Stimulated activated naive B cell treated with anti-CD40 and anti-IgM and Interleukin-4, amounts not matched to agents 10 μg/mL and 1 μg/mL and 100 μg/mL, for 72 hours (primary cell): ENCODE measurements at regions not wholly inside any gene's neighbourhood (a gene's known extent, or its start where the extent isn't known, plus 50 kb on each side); places are given as distances from the start of the nearest gene placed in this dataset.

Experiments used
- ATAC-seq, 2 donors: fragments of 150-1000 bp; cut with Tn5 transposase; replicated peaks; 2 replicates each; pipeline ENCODE4 v1.10.0; 2021; ENCODE audit warnings: moderate library complexity in 1 of 2
- DNase-seq: peaks from one replicate; pipeline ENCODE4 v3.0.0; 2021
- H3K27ac Mint-ChIP-seq: one replicate; pipeline ENCODE4 v1.8.0; 2022; ENCODE audit warnings: mild to moderate bottlenecking, mixed read lengths
- H3K27me3 Mint-ChIP-seq, 2 donors: one replicate each; pipeline ENCODE4 v1.8.0; 2022; ENCODE audit warnings: mixed read lengths in 2 of 2
- H3K36me3 Mint-ChIP-seq, 2 donors: one replicate each; pipeline ENCODE4 v1.8.0; 2022; ENCODE audit warnings: mixed read lengths in 2 of 2, mild to moderate bottlenecking in 1 of 2
- H3K4me1 Mint-ChIP-seq, 2 donors: one replicate each; pipeline ENCODE4 v1.8.0; 2022; ENCODE audit warnings: mixed read lengths in 2 of 2, mild to moderate bottlenecking in 1 of 2
- H3K4me3 Mint-ChIP-seq, 2 donors: one replicate each; pipeline ENCODE4 v1.8.0; 2022; ENCODE audit warnings: mild to moderate bottlenecking in 2 of 2, mixed read lengths in 2 of 2, moderate library complexity in 1 of 2
- H3K9me3 Mint-ChIP-seq, 2 donors: one replicate each; pipeline ENCODE4 v1.8.0; 2022; ENCODE audit warnings: mixed read lengths in 2 of 2, mild to moderate bottlenecking in 1 of 2

DNA sequence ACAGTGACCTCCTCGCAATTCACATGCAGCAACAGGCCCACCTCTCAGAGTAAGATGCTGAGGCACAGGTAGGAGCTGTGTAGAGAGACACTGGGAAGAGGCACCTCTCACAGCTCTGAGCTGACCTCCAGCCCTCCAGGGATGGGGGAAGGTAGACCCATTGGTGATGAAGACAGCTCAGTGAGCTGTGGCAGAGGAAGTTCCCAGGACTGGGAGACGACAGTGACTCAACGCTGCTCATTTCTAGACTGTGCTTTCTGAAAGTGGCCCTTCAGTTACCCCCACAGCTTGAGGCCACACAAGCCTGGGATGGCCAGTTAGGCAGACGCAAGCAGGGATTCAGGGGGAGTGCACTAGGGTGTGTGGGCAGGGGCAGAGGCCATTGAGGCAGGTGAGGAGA, 2073.2 kb downstream of the TP53TG3F start:
- Mint-ChIP-seq H3K36me3 (no peaks in the 10 kb centered on the region), H3K4me3 (no peak overlapping the region), H3K27me3 (no peaks in the 10 kb centered on the region), H3K9me3 (peaks cover 10 to 15% of the 10 kb centered on the region in 2 donors), H3K4me1 (no peaks in the 10 kb centered on the region), H3K27ac (no peak overlapping the region)
- no peak for DNase-seq
- ATAC-seq = no peak

DNA sequence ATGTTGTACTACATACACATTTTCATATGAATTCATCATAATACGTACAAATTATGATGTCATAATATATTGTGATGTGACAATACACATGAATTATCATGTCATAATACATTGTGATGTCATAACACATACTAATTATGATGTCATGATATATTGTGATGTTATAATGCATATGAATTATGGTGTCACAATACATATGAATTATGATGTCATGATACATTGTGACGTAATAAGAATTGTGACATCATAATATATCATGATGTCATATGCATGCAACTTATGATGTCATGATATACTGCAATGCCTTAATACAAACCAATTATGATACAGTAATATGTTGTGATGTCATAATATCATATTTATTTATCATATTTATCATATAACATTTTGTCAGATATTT, 2074.3 kb downstream of the TP53TG3F start:
- Mint-ChIP-seq H3K9me3 (peaks cover 8 to 14% of the 10 kb centered on the region in 2 donors), H3K27ac (no peak overlapping the region), H3K4me1 (no peaks in the 10 kb centered on the region), H3K27me3 (no peaks in the 10 kb centered on the region), H3K4me3 (no peak overlapping the region), H3K36me3 (no peaks in the 10 kb centered on the region)
- ATAC-seq = no peak
- DNase-seq = no peak

DNA sequence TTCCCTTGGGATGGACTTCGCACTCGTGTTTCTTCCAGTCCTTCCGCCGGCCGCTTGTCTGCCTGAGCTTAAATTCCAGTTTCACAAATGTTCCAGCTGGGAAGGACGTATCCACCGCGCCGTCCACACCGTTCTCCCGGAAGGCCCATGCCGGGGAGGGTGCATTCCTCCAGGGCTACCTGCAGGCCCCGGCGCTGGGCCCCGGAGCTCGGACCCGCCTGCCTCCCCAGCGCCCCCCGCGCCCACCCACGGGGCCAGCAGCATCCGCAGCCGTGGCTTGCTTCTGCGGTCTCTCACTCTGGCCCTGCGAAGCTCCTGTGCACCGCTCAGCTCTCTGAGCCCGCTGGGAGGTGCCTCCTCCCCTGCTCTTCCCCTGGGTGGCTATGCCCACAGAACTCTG, 2084.1 kb downstream of the TP53TG3F start:
- Mint-ChIP-seq H3K27ac (no peak overlapping the region), H3K9me3 (peaks cover 3 to 4% of the 10 kb centered on the region in 2 donors), H3K4me3 (no peak overlapping the region), H3K4me1 (no peaks in the 10 kb centered on the region), H3K27me3 (no peaks in the 10 kb centered on the region), H3K36me3 (no peaks in the 10 kb centered on the region)
- ATAC-seq (no peak), DNase-seq (no peak)

DNA sequence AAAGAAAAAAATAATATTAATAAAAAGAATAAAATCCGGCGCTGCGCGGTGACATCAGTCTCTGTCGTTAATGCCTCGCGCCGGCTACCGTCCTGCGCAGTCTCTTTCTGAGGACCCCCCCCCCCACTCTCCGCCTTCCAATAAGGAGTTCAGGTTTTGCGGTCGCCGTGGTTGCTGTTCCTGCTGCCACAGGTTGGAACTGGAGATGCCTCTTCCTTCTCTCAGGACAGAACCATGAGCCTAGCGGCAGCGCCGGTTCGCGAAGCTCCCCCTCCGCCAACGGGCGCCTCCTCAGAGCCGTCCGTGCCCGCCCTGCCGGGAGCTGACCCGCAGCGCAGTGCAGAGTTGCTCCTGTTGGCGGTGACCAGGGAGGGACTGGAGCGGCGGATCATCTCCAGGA, 2093.4 kb downstream of the TP53TG3F start:
- DNase-seq = no peak
- H3K4me1 Mint-ChIP-seq = no peaks in the 10 kb centered on the region
- no peak overlapping the region for H3K4me3 Mint-ChIP-seq
- H3K36me3 Mint-ChIP-seq = no peaks in the 10 kb centered on the region
- no peak overlapping the region for H3K27ac Mint-ChIP-seq
- no peaks in the 10 kb centered on the region for H3K27me3 Mint-ChIP-seq
- ATAC-seq = no peak
- H3K9me3 Mint-ChIP-seq = peaks cover 4 to 11% of the 10 kb centered on the region in 2 donors

DNA sequence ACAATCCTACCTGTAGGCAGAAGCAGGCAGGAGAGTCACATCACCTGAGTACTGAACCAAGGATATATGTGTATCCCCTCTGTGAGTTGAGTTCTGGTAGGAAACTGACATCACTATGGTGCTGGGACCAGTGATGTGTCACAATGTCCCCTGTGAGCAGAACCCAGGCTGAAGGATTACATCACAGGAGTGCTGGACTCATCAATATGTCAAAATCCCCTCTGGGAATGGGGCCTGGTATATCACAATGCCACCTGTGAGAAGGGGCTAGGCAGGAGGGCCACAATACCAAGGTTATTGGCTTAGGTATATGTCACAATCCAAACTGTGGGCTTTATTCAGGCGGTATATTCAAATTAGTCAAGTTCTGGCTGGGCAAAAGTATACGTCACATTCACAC, 2098.3 kb downstream of the TP53TG3F start:
- H3K9me3 Mint-ChIP-seq = peaks cover 17% of the 10 kb centered on the region in 2 donors
- H3K27ac Mint-ChIP-seq = no peak overlapping the region
- DNase-seq (no peak), ATAC-seq (no peak)
- H3K4me3 Mint-ChIP-seq = no peak overlapping the region
- H3K4me1 Mint-ChIP-seq = no peaks in the 10 kb centered on the region
- no peaks in the 10 kb centered on the region for H3K36me3 Mint-ChIP-seq
- no peaks in the 10 kb centered on the region for H3K27me3 Mint-ChIP-seq

DNA sequence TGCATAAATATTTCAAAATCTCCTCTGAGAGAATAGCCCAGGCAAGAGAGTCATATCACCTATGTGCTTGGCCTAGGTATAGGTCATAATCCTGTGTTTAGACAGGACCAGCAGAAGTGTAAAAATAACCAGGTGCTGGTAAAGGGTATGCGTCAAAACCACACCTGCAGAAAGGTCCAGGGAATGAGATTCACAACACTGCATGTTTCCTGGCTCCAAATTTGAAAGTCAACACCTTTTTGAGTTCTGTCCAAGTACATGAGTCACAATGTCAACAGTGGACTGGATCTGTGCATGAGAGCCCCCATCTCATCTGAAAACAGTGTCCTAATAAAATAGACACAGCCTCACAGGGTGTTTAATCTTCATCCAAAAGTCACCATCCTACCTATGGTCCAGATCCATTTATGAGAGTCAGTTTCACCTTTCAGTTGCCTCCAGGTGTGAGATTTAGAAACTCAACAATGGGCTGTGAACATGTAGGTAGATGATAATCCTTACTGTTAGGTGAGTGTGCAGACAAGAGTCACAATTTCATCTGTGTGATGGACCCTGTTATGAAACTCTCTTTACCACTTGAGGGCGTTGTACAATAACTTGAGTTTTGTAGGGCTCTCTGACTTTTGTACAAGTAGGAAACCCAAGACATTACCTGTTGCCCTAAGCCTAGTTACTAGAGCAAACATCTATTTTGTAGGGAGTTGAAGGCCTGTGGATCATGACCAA, 2100.7 kb downstream of the TP53TG3F start:
- no peaks in the 10 kb centered on the region for H3K36me3 Mint-ChIP-seq

DNA sequence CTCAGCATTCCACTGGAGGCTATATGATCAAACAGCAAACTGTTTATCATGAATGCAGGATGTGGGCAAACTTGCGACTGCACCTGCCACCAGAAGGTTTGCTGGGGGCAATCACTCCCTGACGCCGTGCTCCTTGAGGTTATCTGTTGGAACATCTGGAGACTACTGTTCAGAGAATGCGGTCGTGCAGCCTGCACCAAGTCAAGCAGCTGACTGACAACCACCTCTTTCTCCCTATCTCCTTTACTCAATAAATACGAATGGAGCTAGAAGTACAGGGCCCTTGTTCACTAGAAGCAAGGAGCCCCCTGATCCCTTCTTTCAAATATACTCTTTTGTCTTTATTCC, 2101.2 kb downstream of the TP53TG3F start:
- H3K36me3 Mint-ChIP-seq = no peaks in the 10 kb centered on the region
- H3K27me3 Mint-ChIP-seq = no peaks in the 10 kb centered on the region
- DNase-seq = no peak
- H3K9me3 Mint-ChIP-seq = peaks cover 14 to 17% of the 10 kb centered on the region in 2 donors
- no peaks in the 10 kb centered on the region for H3K4me1 Mint-ChIP-seq
- no peak overlapping the region for H3K4me3 Mint-ChIP-seq
- no peak for ATAC-seq
- H3K27ac Mint-ChIP-seq = no peak overlapping the region

More for the DNA sequence above, 2100.7 kb downstream of the TP53TG3F start:
- no peak for DNase-seq
- Mint-ChIP-seq H3K4me3 (no peak overlapping the region), H3K4me1 (no peaks in the 10 kb centered on the region), H3K27me3 (no peaks in the 10 kb centered on the region), H3K9me3 (peaks cover 13 to 14% of the 10 kb centered on the region in 2 donors), H3K27ac (no peak overlapping the region)
- no peak for ATAC-seq

DNA sequence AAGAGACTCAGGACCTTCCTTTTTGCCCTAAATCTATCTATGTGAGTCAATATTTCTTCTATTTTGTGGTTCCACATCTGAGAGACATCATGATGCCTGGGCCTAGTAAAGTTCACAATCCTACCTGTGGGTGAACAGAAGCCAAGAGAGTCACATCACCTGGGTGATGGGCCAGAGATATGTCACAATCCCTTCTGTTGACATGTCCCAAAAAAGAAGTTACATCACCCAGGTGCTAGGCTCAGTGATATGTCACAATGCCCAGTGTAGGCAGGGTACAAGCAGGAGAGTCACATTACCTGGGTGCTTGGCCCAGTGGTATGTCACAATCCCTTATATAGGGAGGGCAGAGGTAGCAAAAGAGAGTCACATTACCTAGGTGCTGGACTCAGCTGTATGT, 2101.9 kb downstream of the TP53TG3F start:
- no peak overlapping the region for H3K4me3 Mint-ChIP-seq
- no peak for ATAC-seq
- peaks cover 14 to 19% of the 10 kb centered on the region in 2 donors for H3K9me3 Mint-ChIP-seq
- DNase-seq = no peak
- H3K27me3 Mint-ChIP-seq = no peaks in the 10 kb centered on the region
- no peak overlapping the region for H3K27ac Mint-ChIP-seq
- no peaks in the 10 kb centered on the region for H3K36me3 Mint-ChIP-seq
- no peaks in the 10 kb centered on the region for H3K4me1 Mint-ChIP-seq

DNA sequence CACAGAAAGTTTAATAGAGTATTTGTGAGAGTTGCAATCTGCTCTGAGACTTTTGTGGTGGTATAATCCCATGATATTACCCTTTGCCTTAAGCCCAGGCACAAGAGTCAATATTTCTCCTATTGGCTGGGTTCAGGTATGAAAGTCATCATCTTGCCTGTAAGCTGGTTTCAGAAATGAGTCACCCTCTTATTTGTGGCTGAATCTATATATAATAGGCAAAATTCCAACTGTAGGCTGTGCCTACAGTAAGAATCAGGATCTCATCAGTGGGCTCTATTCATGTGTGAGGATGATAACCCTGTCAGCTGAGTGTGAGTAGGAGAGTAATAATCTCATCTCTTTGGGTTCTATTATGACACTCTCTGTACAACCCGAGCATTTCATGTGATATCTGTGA, 2103.1 kb downstream of the TP53TG3F start:
- Mint-ChIP-seq H3K4me1 (no peaks in the 10 kb centered on the region), H3K27ac (no peak overlapping the region), H3K27me3 (no peaks in the 10 kb centered on the region), H3K9me3 (peaks cover 16 to 19% of the 10 kb centered on the region in 2 donors), H3K4me3 (no peak overlapping the region), H3K36me3 (no peaks in the 10 kb centered on the region)
- DNase-seq = no peak
- ATAC-seq = no peak

DNA sequence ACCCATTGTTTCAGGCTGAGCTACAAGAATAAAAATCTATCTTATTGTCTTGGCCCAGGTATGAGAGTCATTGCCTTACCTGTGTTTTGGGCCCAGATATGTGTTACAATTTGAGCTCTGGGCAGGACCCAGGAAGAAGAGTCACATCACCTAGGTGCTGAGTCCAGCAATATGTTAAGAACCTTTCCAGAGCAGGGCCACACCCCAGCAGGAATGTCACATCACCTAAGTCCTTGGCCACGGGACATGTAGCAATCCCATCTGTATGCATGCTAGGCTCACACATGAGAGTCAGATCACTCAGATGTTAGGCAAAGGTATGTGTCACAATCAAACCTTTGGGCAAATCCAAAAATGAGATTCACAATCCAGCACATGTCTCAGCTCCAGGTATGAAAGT, 2103.5 kb downstream of the TP53TG3F start:
- no peak overlapping the region for H3K4me3 Mint-ChIP-seq
- no peaks in the 10 kb centered on the region for H3K4me1 Mint-ChIP-seq
- H3K27me3 Mint-ChIP-seq = no peaks in the 10 kb centered on the region
- H3K27ac Mint-ChIP-seq = no peak overlapping the region
- H3K36me3 Mint-ChIP-seq = no peaks in the 10 kb centered on the region
- ATAC-seq (no peak), DNase-seq (no peak)
- peaks cover 18 to 19% of the 10 kb centered on the region in 2 donors for H3K9me3 Mint-ChIP-seq

DNA sequence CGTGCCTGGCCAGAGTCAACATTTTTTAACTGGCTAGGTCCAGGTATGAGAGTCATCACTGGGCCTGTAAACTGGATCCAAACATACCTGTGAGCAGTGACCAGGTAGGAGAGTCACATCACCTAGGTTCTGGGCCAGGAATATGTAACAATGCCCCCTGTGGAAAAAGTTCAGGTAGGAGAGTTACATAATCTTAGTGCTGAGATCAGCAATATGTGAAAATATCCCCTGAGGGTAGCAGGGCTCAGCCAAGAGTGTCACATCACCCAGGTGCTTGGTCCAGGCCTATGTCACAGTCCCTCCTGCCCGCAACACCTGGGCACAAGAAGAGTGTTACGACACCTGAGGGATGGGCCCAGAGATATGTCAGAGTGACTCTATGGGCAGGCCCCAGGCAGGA, 2104.7 kb downstream of the TP53TG3F start:
- ATAC-seq (no peak), DNase-seq (no peak)
- H3K4me1 Mint-ChIP-seq = no peaks in the 10 kb centered on the region
- no peaks in the 10 kb centered on the region for H3K27me3 Mint-ChIP-seq
- H3K4me3 Mint-ChIP-seq = no peak overlapping the region
- no peak overlapping the region for H3K27ac Mint-ChIP-seq
- H3K9me3 Mint-ChIP-seq = peaks cover 16 to 17% of the 10 kb centered on the region in 2 donors
- no peaks in the 10 kb centered on the region for H3K36me3 Mint-ChIP-seq

DNA sequence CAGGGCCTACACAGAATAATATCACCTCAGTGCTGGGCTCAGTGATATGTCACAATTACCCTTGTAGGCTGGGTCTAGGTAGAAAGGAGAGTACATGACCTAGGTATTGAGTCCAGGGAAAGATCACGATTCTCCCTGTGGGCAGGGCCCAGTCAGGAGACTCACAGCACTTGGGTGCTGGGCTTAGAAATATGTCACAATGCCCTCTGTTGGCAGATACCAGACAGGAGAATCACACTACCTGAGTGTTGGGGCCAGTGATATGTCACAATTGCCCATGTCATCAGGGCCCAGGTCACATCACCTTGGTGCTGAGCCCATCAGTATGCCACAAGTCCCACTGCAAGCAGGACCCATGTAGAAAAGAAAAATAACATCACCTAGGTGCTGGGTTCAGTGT, 2105.5 kb downstream of the TP53TG3F start:
- Mint-ChIP-seq H3K27ac (no peak overlapping the region), H3K27me3 (no peaks in the 10 kb centered on the region), H3K9me3 (peaks cover 10 to 16% of the 10 kb centered on the region in 2 donors), H3K36me3 (no peaks in the 10 kb centered on the region), H3K4me3 (no peak overlapping the region), H3K4me1 (no peaks in the 10 kb centered on the region)
- no peak for DNase-seq
- no peak for ATAC-seq

DNA sequence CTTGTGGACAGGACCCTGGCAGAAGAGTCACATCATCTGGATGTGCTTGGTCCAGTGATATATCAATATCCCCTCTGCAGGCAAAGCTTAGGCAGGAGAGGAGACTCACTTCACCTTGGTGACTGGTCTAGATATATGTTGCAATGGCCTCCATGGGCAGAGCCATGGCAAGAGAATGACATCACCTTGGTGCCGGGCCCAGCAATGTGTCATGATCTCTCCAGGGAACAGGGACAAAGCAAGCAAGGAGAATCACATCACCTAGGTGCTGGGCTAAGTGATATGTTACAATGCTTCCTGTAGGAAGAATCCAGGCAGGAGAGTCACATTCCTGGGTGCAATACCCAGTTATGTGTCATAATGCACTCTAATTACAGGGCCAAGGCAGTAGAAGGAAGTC, 2106.2 kb downstream of the TP53TG3F start:
- no peaks in the 10 kb centered on the region for H3K4me1 Mint-ChIP-seq
- DNase-seq = no peak
- H3K27ac Mint-ChIP-seq = no peak overlapping the region
- H3K4me3 Mint-ChIP-seq = no peak overlapping the region
- peaks cover 10 to 20% of the 10 kb centered on the region in 2 donors for H3K9me3 Mint-ChIP-seq
- ATAC-seq = no peak
- no peaks in the 10 kb centered on the region for H3K27me3 Mint-ChIP-seq
- no peaks in the 10 kb centered on the region for H3K36me3 Mint-ChIP-seq

DNA sequence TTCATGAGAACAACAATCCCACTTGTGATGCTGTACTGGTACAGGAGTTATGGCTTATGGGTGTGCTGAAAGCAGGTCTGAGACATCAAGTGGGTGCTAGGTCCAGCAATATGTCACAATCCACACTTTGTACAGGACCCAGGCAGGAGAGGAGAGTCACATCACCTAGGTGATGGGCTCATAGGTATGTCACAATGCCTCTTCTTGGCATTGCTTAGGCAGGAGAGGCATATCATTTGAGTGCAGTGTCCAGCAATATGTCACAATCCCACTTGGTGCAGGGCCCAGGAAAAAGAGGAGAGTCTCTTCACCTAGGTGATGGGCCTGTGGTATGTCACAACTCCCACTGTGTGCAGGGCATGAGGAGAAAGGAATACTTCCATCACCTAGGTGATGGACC, 2110.0 kb downstream of the TP53TG3F start:
- Mint-ChIP-seq H3K27ac (no peak overlapping the region), H3K9me3 (peaks cover 17 to 28% of the 10 kb centered on the region in 2 donors), H3K27me3 (no peaks in the 10 kb centered on the region), H3K36me3 (peaks cover 0 to 2% of the 10 kb centered on the region in 2 donors), H3K4me1 (no peaks in the 10 kb centered on the region), H3K4me3 (no peak overlapping the region)
- DNase-seq = no peak
- ATAC-seq = no peak

DNA sequence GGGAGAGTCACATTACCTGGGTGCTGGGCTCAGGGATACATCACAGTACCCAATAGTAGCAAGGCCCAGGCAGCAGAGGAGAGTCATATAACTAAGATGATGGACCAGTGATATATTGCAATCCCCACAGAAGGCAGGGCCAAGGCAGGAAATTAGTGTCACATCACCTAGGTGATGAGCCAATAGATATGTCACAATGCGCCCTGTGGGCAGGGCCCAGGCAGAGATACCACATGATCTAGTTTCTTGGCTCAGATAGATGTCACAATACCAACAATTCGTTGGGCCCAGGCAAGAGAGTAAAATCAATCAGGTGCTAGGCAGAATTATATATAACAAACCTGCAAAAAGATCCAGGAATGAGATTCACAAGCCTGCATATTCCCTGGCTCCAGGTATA, 2111.5 kb downstream of the TP53TG3F start:
- Mint-ChIP-seq H3K9me3 (peaks cover 11 to 31% of the 10 kb centered on the region in 2 donors), H3K27ac (no peak overlapping the region), H3K4me1 (no peaks in the 10 kb centered on the region), H3K4me3 (no peak overlapping the region), H3K36me3 (peaks cover 0 to 3% of the 10 kb centered on the region in 2 donors), H3K27me3 (no peaks in the 10 kb centered on the region)
- no peak for ATAC-seq
- no peak for DNase-seq

DNA sequence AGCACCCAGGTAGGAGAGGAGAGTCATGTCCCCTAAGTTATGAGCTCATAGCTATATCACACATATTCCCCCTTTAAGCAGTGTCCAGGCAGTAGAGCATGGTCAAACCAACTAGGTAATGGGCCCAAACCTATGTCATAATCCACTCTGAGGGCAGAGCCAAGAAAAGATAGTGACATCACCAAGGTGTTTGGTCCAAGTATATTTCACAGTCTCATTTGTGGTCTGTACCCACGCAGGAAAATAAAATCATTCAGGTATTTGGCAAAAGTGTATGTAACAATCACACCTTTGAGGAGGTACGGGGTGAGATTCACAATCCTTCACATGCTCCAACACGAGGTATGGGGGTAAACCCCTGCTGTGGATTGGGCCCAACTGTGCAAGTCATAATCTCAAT, 2112.8 kb downstream of the TP53TG3F start:
- H3K4me3 Mint-ChIP-seq = no peak overlapping the region
- DNase-seq = no peak
- peaks cover 16 to 32% of the 10 kb centered on the region in 2 donors for H3K9me3 Mint-ChIP-seq
- H3K27ac Mint-ChIP-seq = no peak overlapping the region
- H3K4me1 Mint-ChIP-seq = no peaks in the 10 kb centered on the region
- no peaks in the 10 kb centered on the region for H3K27me3 Mint-ChIP-seq
- ATAC-seq = no peak
- H3K36me3 Mint-ChIP-seq = peaks cover 0 to 3% of the 10 kb centered on the region in 2 donors
